K562 (cell line): ENCODE measurements at regions not wholly inside any gene's neighbourhood (a gene's known extent, or its start where the extent isn't known, plus 50 kb on each side); places are given as distances from the start of the nearest gene placed in this dataset.

ENCODE experiments used
- ATAC-seq: fragments of 200-7000 bp; cut with Tn5 transposase; 3 replicates; pipeline ENCODE4 v1.9.1; 2020; ENCODE audit warnings: moderate library complexity
- BruUV-seq: library from RNA; stranded (reverse); fragments of 400-500 nt; replicated peaks from 2 replicates; lab custom pipeline; 2021; lab: Mats Ljungman, UMichigan
- CTCF ChIA-PET: fragments of 300-600 bp; formaldehyde crosslinking; extraction: SDS; loops from one replicate; lab custom pipeline; 2021; ENCODE audit warnings: low intra/inter-chr PET ratio; lab: Yijun Ruan, JAX
- POLR2A ChIA-PET: fragments of 300-600, 350-650 bp; sonication (Branson Sonifier 250); formaldehyde crosslinking; extraction: SDS; loops from one replicate; lab custom pipeline; 2021; ENCODE audit warnings: antibody characterized with exemption, inconsistent platforms; lab: Yijun Ruan, JAX
- DNase-seq, 4 experiments: peaks; one replicate each; pipeline versions ENCODE4 v3.0.0 to v3.0.0-alpha.2; 2011 to 2018; ENCODE audit warnings: low spot score in 3 of 4, mixed read lengths in 3 of 4; ENCODE audit errors: extremely low read depth in 1 of 4
- FAIRE-seq: peaks from 2 replicates; lab custom pipeline; 2011; peaks lifted over from hg19 to GRCh38; lab: Jason Lieb, UNC
- H2AFZ ChIP-seq: 2 replicates; pipeline ENCODE4 v1.6.0; 2011; ENCODE audit warnings: low read depth, low read length, control low read depth, inconsistent platforms
- H3K27ac ChIP-seq: fragments of 200-600 bp; 3 replicates; pipeline ENCODE4 v1.8.0; 2011; ENCODE audit warnings: low read depth, mild to moderate bottlenecking, control low read depth, inconsistent platforms, low read length, moderate library complexity, mixed read lengths; ENCODE audit errors: extremely low read depth
- H3K27me3 ChIP-seq, 2 experiments: fragments of 300-600 bp in 1 of 2; 2 replicates in 1 of 2; 3 replicates in 1 of 2; pipeline versions ENCODE4 v1.6.0 to v1.8.0; 2011; ENCODE audit warnings: inconsistent platforms in 2 of 2, low read length in 2 of 2, mild to moderate bottlenecking in 1 of 2, mixed read lengths in 1 of 2, moderate library complexity in 1 of 2; ENCODE audit not compliant: control insufficient read depth in 2 of 2, insufficient read depth in 2 of 2
- H3K36me3 ChIP-seq: fragments of 300-600 bp; 3 replicates; pipeline ENCODE4 v1.8.0; 2011; ENCODE audit warnings: mild to moderate bottlenecking, low read length, inconsistent platforms; ENCODE audit not compliant: control insufficient read depth, insufficient read depth
- H3K4me1 ChIP-seq, 2 experiments: fragments of 200-600 bp in 1 of 2; replicated peaks in 1 of 2; 2 replicates in 1 of 2; 3 replicates in 1 of 2; pipeline versions ENCODE4 v1.5.1 to v1.8.0; 2011; ENCODE audit warnings: inconsistent platforms in 2 of 2, low read length in 2 of 2, mild to moderate bottlenecking in 1 of 2, mixed read lengths in 1 of 2, moderate library complexity in 1 of 2; ENCODE audit not compliant: control insufficient read depth in 2 of 2, insufficient read depth in 2 of 2
- H3K4me2 ChIP-seq: 2 replicates; pipeline ENCODE4 v1.6.1; 2011; ENCODE audit warnings: low read length, control low read depth, inconsistent platforms, mixed read lengths; ENCODE audit not compliant: insufficient read depth
- H3K4me3 ChIP-seq: fragments of 200-600 bp; sonication (generic), shearing (Covaris generic); 2 replicates; pipeline ENCODE4 v1.5.1; 2016; ENCODE audit warnings: control low read depth, inconsistent platforms
- H3K79me2 ChIP-seq: fragments of 200-600 bp; 3 replicates; pipeline ENCODE4 v1.8.0; 2011; ENCODE audit warnings: low read length, inconsistent platforms; ENCODE audit not compliant: control insufficient read depth, insufficient read depth
- H3K9ac ChIP-seq, 2 experiments: 2 replicates each; pipeline versions ENCODE4 v1.6.0 to v1.6.1; 2011; ENCODE audit warnings: low read depth in 2 of 2, low read length in 2 of 2, control low read depth in 1 of 2, inconsistent platforms in 1 of 2, mild to moderate bottlenecking in 1 of 2, mixed read lengths in 1 of 2; ENCODE audit not compliant: insufficient read depth in 1 of 2
- H3K9me1 ChIP-seq: one replicate; pipeline ENCODE4 v1.6.0; 2011; ENCODE audit warnings: inconsistent platforms, mild to moderate bottlenecking, low read length, moderate library complexity; ENCODE audit not compliant: control insufficient read depth, insufficient read depth
- H3K9me3 ChIP-seq: replicated peaks from 2 replicates; pipeline ENCODE4 v1.5.1; 2011; ENCODE audit warnings: low read depth, low read length, inconsistent platforms; ENCODE audit not compliant: control insufficient read depth, insufficient read depth
- H4K20me1 ChIP-seq: replicated peaks from 2 replicates; pipeline ENCODE4 v1.6.1; 2011; ENCODE audit warnings: low read length, inconsistent platforms, mixed read lengths; ENCODE audit not compliant: control insufficient read depth, insufficient read depth
- ARNT ChIP-seq, 2 experiments: fragments of 450-650 bp; IDR thresholded peaks; 2 replicates each; pipeline ENCODE4 v1.6.1; 2016; ENCODE audit warnings: mild to moderate bottlenecking in 1 of 2
- CAMTA2 ChIP-seq: fragments of 250-450 bp; sonication (Bioruptor Pico); conservative IDR thresholded peaks from 2 replicates; pipeline ENCODE4 v1.5.1; 2022
- ESRRB ChIP-seq: fragments of 250-450 bp; sonication (Bioruptor Pico); IDR thresholded peaks from 2 replicates; pipeline ENCODE4 v1.5.0; 2020; ENCODE audit warnings: mild to moderate bottlenecking, moderate library complexity, borderline replicate concordance
- FOS ChIP-seq: IDR thresholded peaks from 3 replicates; pipeline ENCODE4 v1.6.1; 2011; ENCODE audit not compliant: insufficient read length; ENCODE audit errors: extremely low read depth
- MYNN ChIP-seq, 2 experiments: sonication (generic); formaldehyde crosslinking in 1 of 2; IDR thresholded peaks; 2 replicates each; pipeline versions ENCODE4 v1.5.0 to v1.6.1; 2016 to 2020; ENCODE audit warnings: antibody characterized with exemption in 1 of 2, missing genetic modification reagents in 1 of 2
- SIRT6 ChIP-seq: IDR thresholded peaks from one replicate; pipeline ENCODE4 v1.6.1; 2012; ENCODE audit warnings: low read depth, mild to moderate bottlenecking, control low read depth, inconsistent platforms, low read length, moderate library complexity
- SMAD1 ChIP-seq: fragments of 150-350 bp; IDR thresholded peaks from 2 replicates; pipeline ENCODE4 v1.6.1; 2014; ENCODE audit warnings: low read length, low read depth; ENCODE audit not compliant: partially characterized antibody
- SRSF1 ChIP-seq: fragments of 200-400 bp; formaldehyde crosslinking; IDR thresholded peaks from 2 replicates; pipeline ENCODE4 v1.6.1; 2017; ENCODE audit warnings: mild to moderate bottlenecking, low read depth, low read length, moderate library complexity
- TCF7L2 ChIP-seq: fragments of 150-350 bp; IDR thresholded peaks from 2 replicates; pipeline ENCODE4 v1.6.1; 2016; ENCODE audit warnings: low read depth, mild to moderate bottlenecking, low read length, moderate library complexity
- THRA ChIP-seq: fragments of 450-650 bp; IDR thresholded peaks from 2 replicates; pipeline ENCODE4 v1.6.1; 2017; ENCODE audit warnings: mild to moderate bottlenecking, moderate library complexity
- XRCC3 ChIP-seq: fragments of 450-650 bp; IDR thresholded peaks from 2 replicates; pipeline ENCODE4 v1.6.1; 2017; ENCODE audit warnings: mild to moderate bottlenecking, moderate library complexity
- ZNF224 ChIP-seq: sonication (generic); formaldehyde crosslinking; IDR thresholded peaks from 2 replicates; pipeline ENCODE4 v1.8.0; 2022; ENCODE audit warnings: mild to moderate bottlenecking, missing genetic modification reagents
- WGBS: fragments of 100-300 bp; shearing (Covaris generic); methylation state at CpG from one replicate; pipeline ENCODE4 v1.1.6; 2016; ENCODE audit warnings: low coverage, mixed read lengths; ENCODE audit not compliant: insufficient coverage; ENCODE audit errors: missing lambda C conversion rate; 5-methylcytosine and 5-hydroxymethylcytosine counted together
- in situ Hi-C: fragments of 300-500 bp; cut with MboI; formaldehyde crosslinking; loops from 4 replicates; pipeline ENCODE4 v1.15.0; 2018; ENCODE audit warnings: inconsistent platforms, mixed read lengths
- intact Hi-C: fragments of 100-400 bp; cut with micrococcal nuclease; formaldehyde crosslinking; loops from 2 replicates; pipeline ENCODE4 v1.14.2; 2022

- in situ Hi-C loops: loop anchor here (10.0 kb wide), 1 partner anchor 222 kb away; no protein-coding TSS in a partner anchor
- Histone ChIP-seq H3K9me1 (no peaks in the 10 kb centered on the region), H3K27me3 (no peaks in the 10 kb centered on the region), H3K4me2 (no peak overlapping the region), H3K79me2 (no peaks in the 10 kb centered on the region), H3K36me3 (no peaks in the 10 kb centered on the region), H3K4me3 (no peak overlapping the region), H3K27ac (no peak overlapping the region), H3K9ac (no peak overlapping the region), H3K9me3 (no peaks in the 10 kb centered on the region), H3K4me1 (no peaks in the 10 kb centered on the region), H4K20me1 (no peaks in the 10 kb centered on the region), H2AFZ (no peak overlapping the region)
- TF ChIP-seq MYNN (IDR thresholded peaks at IDR 0.05): no peak
- no peak for TF ChIP-seq MYNN (CRISPR knock-in tag; IDR thresholded peaks at IDR 0.05)
- POLR2A ChIA-PET: no interaction called here
- intact Hi-C loops: no loop called here
- FAIRE-seq (no peak), DNase-seq (no peak), ATAC-seq (no peak)
- CTCF ChIA-PET: no interaction called here
- no TSS peak for BruUV-seq
- 3% methylated on average over 7 of the region's 7 CpGs for WGBS
Measured at GRCh38 chr18:40157120-40157519, 1797.9 kb upstream of the PIK3C3 start.

- FAIRE-seq (no peak), ATAC-seq (no peak), DNase-seq (no peak)
- no peak overlapping the region for H2AFZ ChIP-seq
- in situ Hi-C loops: loop anchor here (10.0 kb wide), 1 partner anchor 218 kb away; no protein-coding TSS in a partner anchor
- no peaks in the 10 kb centered on the region for H3K4me1 ChIP-seq
- intact Hi-C loops: no loop called here
- H4K20me1 ChIP-seq: no peaks in the 10 kb centered on the region
- no peak overlapping the region for H3K4me2 ChIP-seq
- no peak overlapping the region for H3K4me3 ChIP-seq
- no peaks in the 10 kb centered on the region for H3K79me2 ChIP-seq
- H3K9ac ChIP-seq: no peak overlapping the region
- ChIA-PET CTCF (interaction anchor here (0.6 kb wide), 1 partner anchor 172 kb away, joined by 4 read pairs; no protein-coding TSS in a partner anchor), POLR2A (no interaction called here)
- H3K9me1 ChIP-seq: no peaks in the 10 kb centered on the region
- BruUV-seq: no TSS peak
- no peaks in the 10 kb centered on the region for H3K27me3 ChIP-seq
- no peaks in the 10 kb centered on the region for H3K36me3 ChIP-seq
- no peak overlapping the region for H3K27ac ChIP-seq
- TF ChIP-seq ZNF224 (CRISPR knock-in tag): no peak
- no peak for TF ChIP-seq ARNT (IDR thresholded peaks at IDR 0.05)
- TF ChIP-seq SIRT6: no peak
- TF ChIP-seq SMAD1: no peak
- TF ChIP-seq XRCC3: no peak
- TF ChIP-seq FOS: no peak
- TF ChIP-seq ESRRB: no peak
- no peak for TF ChIP-seq CAMTA2 (CRISPR knock-in tag)
- no peak for TF ChIP-seq SRSF1
- no peak for TF ChIP-seq THRA
- no peak for TF ChIP-seq TCF7L2
- H3K9me3 ChIP-seq: no peaks in the 10 kb centered on the region; the same call in 1 of the 2 replicates
Measured at GRCh38 chr18:40152859-40153258, 1802.2 kb upstream of the PIK3C3 start.
